H1 (cell line): ENCODE measurements at regions not wholly inside any gene's neighbourhood (a gene's known extent, or its start where the extent isn't known, plus 50 kb on each side); places are given as distances from the start of the nearest gene placed in this dataset.

Source experiments
- CTCF ChIA-PET: fragments of 300-600 bp; sonication (Branson Sonifier 250); formaldehyde crosslinking; loops from one replicate; lab custom pipeline; 2021; ENCODE audit not compliant: partially characterized antibody; lab: Charles Lee
- POLR2A ChIA-PET: fragments of 300-600 bp; sonication (Branson Sonifier 250); formaldehyde crosslinking; loops from one replicate; lab custom pipeline; 2021; ENCODE audit warnings: inconsistent platforms; ENCODE audit not compliant: partially characterized antibody; lab: Charles Lee
- DNase-seq, 2 experiments: peaks; one replicate each; pipeline versions ENCODE4 v3.0.0 to v3.0.0-alpha.2; 2010 to 2022; ENCODE audit warnings: low spot score in 2 of 2, low read depth in 1 of 2, mixed read lengths in 1 of 2
- FAIRE-seq: peaks from 2 replicates; lab custom pipeline; 2011; peaks lifted over from hg19 to GRCh38; lab: Jason Lieb, UNC
- H2AFZ ChIP-seq: 2 replicates; pipeline ENCODE4 v1.8.1; 2012; ENCODE audit warnings: low read length, inconsistent platforms
- H2AK5ac ChIP-seq: 2 replicates; pipeline ENCODE4 v1.6.1; 2013; ENCODE audit warnings: low read depth, low read length
- H2BK120ac ChIP-seq: replicated peaks from 2 replicates; pipeline ENCODE3; 2013; ENCODE audit warnings: low read depth, low read length, inconsistent platforms
- H2BK12ac ChIP-seq: 2 replicates; pipeline ENCODE4 v1.6.1; 2013; ENCODE audit warnings: low read depth, low read length
- H2BK15ac ChIP-seq: 2 replicates; pipeline ENCODE4 v1.6.1; 2013; ENCODE audit warnings: low read length
- H2BK20ac ChIP-seq: 2 replicates; pipeline ENCODE4 v1.6.1; 2013; ENCODE audit warnings: low read length
- H2BK5ac ChIP-seq: 2 replicates; pipeline ENCODE4 v1.6.1; 2013; ENCODE audit warnings: low read depth, low read length
- H3K14ac ChIP-seq: 2 replicates; pipeline ENCODE4 v1.6.1; 2013; ENCODE audit warnings: inconsistent platforms; ENCODE audit not compliant: insufficient read length
- H3K18ac ChIP-seq: 2 replicates; pipeline ENCODE4 v1.6.1; 2013; ENCODE audit warnings: low read length; ENCODE audit errors: extremely low read depth
- H3K23ac ChIP-seq: 2 replicates; pipeline ENCODE4 v1.6.1; 2013; ENCODE audit warnings: inconsistent platforms; ENCODE audit not compliant: insufficient read length
- H3K23me2 ChIP-seq: 2 replicates; pipeline ENCODE4 v1.6.1; 2013; ENCODE audit warnings: low read depth, low read length
- H3K27ac ChIP-seq: 2 replicates; pipeline ENCODE4 v1.6.1; 2011; ENCODE audit warnings: low read depth, low read length, inconsistent platforms
- H3K27me3 ChIP-seq, 4 experiments: replicated peaks in 1 of 4; 1 replicate in 1 of 4; 2 replicates in 3 of 4; pipeline versions ENCODE4 v1.6.1 to v1.8.1; 2011 to 2013; ENCODE audit warnings: low read length in 3 of 4, mild to moderate bottlenecking in 3 of 4, inconsistent platforms in 2 of 4, mixed read lengths in 2 of 4, moderate library complexity in 1 of 4; ENCODE audit not compliant: control insufficient read depth in 3 of 4, insufficient read depth in 3 of 4; ENCODE audit errors: extremely low read depth in 1 of 4
- H3K36me3 ChIP-seq, 4 experiments: 2 replicates each; pipeline versions ENCODE4 v1.6.1 to v1.8.1; 2011 to 2013; ENCODE audit warnings: mild to moderate bottlenecking in 4 of 4, low read length in 3 of 4, moderate library complexity in 2 of 4, control low read depth in 1 of 4, inconsistent platforms in 1 of 4; ENCODE audit not compliant: insufficient read depth in 4 of 4, control insufficient read depth in 2 of 4
- H3K4ac ChIP-seq: replicated peaks from 2 replicates; pipeline ENCODE3; 2013; ENCODE audit warnings: low read length, low read depth, mixed read lengths, inconsistent platforms; ENCODE audit not compliant: insufficient read length
- H3K4me1 ChIP-seq, 4 experiments: replicated peaks in 1 of 4; 1 replicate in 1 of 4; 2 replicates in 3 of 4; pipeline versions ENCODE4 v1.6.1 to v1.8.1; 2011 to 2013; ENCODE audit warnings: low read length in 3 of 4, inconsistent platforms in 2 of 4, mixed read lengths in 1 of 4; ENCODE audit not compliant: insufficient read depth in 4 of 4, control insufficient read depth in 3 of 4
- H3K4me2 ChIP-seq, 2 experiments: 2 replicates each; pipeline versions ENCODE4 v1.6.1 to v1.8.1; 2011 to 2013; ENCODE audit warnings: low read depth in 2 of 2, low read length in 2 of 2, control low read depth in 1 of 2, inconsistent platforms in 1 of 2, mild to moderate bottlenecking in 1 of 2; ENCODE audit not compliant: insufficient read depth in 1 of 2
- H3K4me3 ChIP-seq, 4 experiments: fragments of 200-600, 300-600 bp in 1 of 4; sonication (generic), shearing (Covaris generic), sonication (Bioruptor Twin) in 1 of 4; 2 replicates each; pipeline versions ENCODE4 v1.5.1 to v1.8.1; 2011 to 2016; ENCODE audit warnings: low read length in 4 of 4, low read depth in 3 of 4, control low read depth in 2 of 4, inconsistent platforms in 2 of 4, mild to moderate bottlenecking in 2 of 4, mixed read lengths in 1 of 4, moderate library complexity in 1 of 4; ENCODE audit not compliant: insufficient read depth in 2 of 4; ENCODE audit errors: extremely low read depth in 1 of 4
- H3K56ac ChIP-seq: replicated peaks from 2 replicates; pipeline ENCODE3; 2013; ENCODE audit warnings: low read depth, mild to moderate bottlenecking, mixed read lengths, low read length, inconsistent platforms; ENCODE audit not compliant: insufficient read length
- H3K79me1 ChIP-seq: 2 replicates; pipeline ENCODE4 v1.6.1; 2013; ENCODE audit warnings: low read depth, low read length, control low read depth
- H3K79me2 ChIP-seq, 2 experiments: 2 replicates each; pipeline versions ENCODE4 v1.6.1 to v1.8.1; 2012 to 2013; ENCODE audit warnings: low read length in 2 of 2, mild to moderate bottlenecking in 2 of 2, inconsistent platforms in 1 of 2; ENCODE audit not compliant: insufficient read depth in 2 of 2, control insufficient read depth in 1 of 2
- H3K9ac ChIP-seq, 4 experiments: replicated peaks in 1 of 4; 1 replicate in 1 of 4; 2 replicates in 3 of 4; pipeline versions ENCODE4 v1.6.1 to v1.8.1; 2011 to 2013; ENCODE audit warnings: low read depth in 3 of 4, low read length in 3 of 4, control low read depth in 2 of 4, mild to moderate bottlenecking in 2 of 4, moderate library complexity in 2 of 4, inconsistent platforms in 1 of 4; ENCODE audit errors: extremely low read depth in 1 of 4
- H3K9me3 ChIP-seq, 2 experiments: 2 replicates each; pipeline versions ENCODE4 v1.6.1 to v1.8.1; 2012 to 2013; ENCODE audit warnings: mild to moderate bottlenecking in 2 of 2, moderate library complexity in 2 of 2, control low read depth in 1 of 2, inconsistent platforms in 1 of 2, low read depth in 1 of 2, low read length in 1 of 2, mixed read lengths in 1 of 2; ENCODE audit not compliant: insufficient read depth in 2 of 2
- H4K20me1 ChIP-seq, 2 experiments: replicated peaks in 1 of 2; 2 replicates each; pipeline versions ENCODE3 to v1.8.1; 2011 to 2013; ENCODE audit warnings: inconsistent platforms in 2 of 2, low read length in 2 of 2, mild to moderate bottlenecking in 1 of 2; ENCODE audit not compliant: insufficient read depth in 2 of 2, control insufficient read depth in 1 of 2
- H4K5ac ChIP-seq: 2 replicates; pipeline ENCODE4 v1.6.1; 2013; ENCODE audit warnings: low read length, low read depth, mixed read lengths, inconsistent platforms; ENCODE audit not compliant: insufficient read length
- H4K8ac ChIP-seq: 2 replicates; pipeline ENCODE4 v1.8.0; 2013; ENCODE audit warnings: mild to moderate bottlenecking, moderate library complexity, low read length, inconsistent platforms; ENCODE audit not compliant: insufficient read depth; ENCODE audit errors: extremely low read depth
- H4K91ac ChIP-seq: replicated peaks from 2 replicates; pipeline ENCODE3; 2013; ENCODE audit warnings: low read length, mixed read lengths, inconsistent platforms; ENCODE audit not compliant: insufficient read length
- ATF2 ChIP-seq: IDR thresholded peaks from 2 replicates; pipeline ENCODE4 v1.6.1; 2012; ENCODE audit warnings: low read length, inconsistent platforms
- CREB1 ChIP-seq: IDR thresholded peaks from 2 replicates; pipeline ENCODE4 v1.6.1; 2012; ENCODE audit warnings: inconsistent platforms
- CTCF ChIP-seq, 3 experiments: IDR thresholded peaks; 1 replicate in 2 of 3; 2 replicates in 1 of 3; pipeline versions ENCODE4 v1.5.1 to v1.6.1; 2011; ENCODE audit warnings: low read length in 3 of 3, mild to moderate bottlenecking in 3 of 3, inconsistent platforms in 2 of 3, low read depth in 1 of 3, moderate library complexity in 1 of 3; ENCODE audit not compliant: insufficient read depth in 1 of 3; ENCODE audit errors: control extremely low read depth in 1 of 3
- JUND ChIP-seq: IDR thresholded peaks from 2 replicates; pipeline ENCODE4 v1.6.1; 2011; ENCODE audit warnings: mild to moderate bottlenecking, improper control_type of control experiment, low read length
- POLR2AphosphoS5 ChIP-seq: IDR thresholded peaks from 2 replicates; pipeline ENCODE4 v1.6.1; 2011; ENCODE audit warnings: low read depth, low read length
- SIX5 ChIP-seq: IDR thresholded peaks from 2 replicates; pipeline ENCODE4 v1.6.1; 2011; ENCODE audit warnings: mild to moderate bottlenecking, low read depth, low read length
- SP4 ChIP-seq: IDR thresholded peaks from 2 replicates; pipeline ENCODE4 v1.6.1; 2012; ENCODE audit warnings: low read length, inconsistent platforms
- SRF ChIP-seq: IDR thresholded peaks from 2 replicates; pipeline ENCODE4 v1.6.1; 2011; ENCODE audit warnings: mild to moderate bottlenecking, low read depth, low read length, moderate library complexity
- SUZ12 ChIP-seq: fragments of 200-600 bp; sonication (generic); IDR thresholded peaks from 2 replicates; pipeline ENCODE4 v1.6.1; 2012; ENCODE audit warnings: mild to moderate bottlenecking, inconsistent platforms, low read length, moderate library complexity, mixed read lengths
- TBP ChIP-seq: IDR thresholded peaks from 2 replicates; pipeline ENCODE4 v1.6.1; 2011; ENCODE audit warnings: low read depth, low read length, improper control_type of control experiment
- WGBS, 2 experiments: shearing (Covaris generic) in 1 of 2; methylation state at CpG; one replicate each; pipeline versions ENCODE4 v1.1.6 to v1.1.7; 2013 to 2015; ENCODE audit warnings: low lambda C conversion rate in 2 of 2, mixed read lengths in 2 of 2, inconsistent platforms in 1 of 2, low coverage in 1 of 2, missing lambda C conversion rate in 1 of 2; ENCODE audit not compliant: insufficient replicate concordance in 2 of 2, insufficient coverage in 1 of 2, insufficient read length in 1 of 2; ENCODE audit errors: extremely low coverage in 1 of 2, missing lambda C conversion rate in 1 of 2; 5-methylcytosine and 5-hydroxymethylcytosine counted together

- H3K27ac ChIP-seq = no peak overlapping the region
- no peak for DNase-seq
- no peak overlapping the region for H3K4me3 ChIP-seq
- H4K8ac ChIP-seq = no peak overlapping the region
- H3K4ac ChIP-seq = no peak overlapping the region
- no peak overlapping the region for H3K56ac ChIP-seq
- H3K79me2 ChIP-seq = no peaks in the 10 kb centered on the region
- no peaks in the 10 kb centered on the region for H3K79me1 ChIP-seq
- no peak overlapping the region for H2AK5ac ChIP-seq
- no peak overlapping the region for H2BK12ac ChIP-seq
- H4K20me1 ChIP-seq = no peaks in the 10 kb centered on the region
- no peak overlapping the region for H3K18ac ChIP-seq
- H3K14ac ChIP-seq = no peak overlapping the region
- no peaks in the 10 kb centered on the region for H3K27me3 ChIP-seq
- CTCF ChIA-PET = interaction anchor here (0.9 to 2.1 kb wide), 3 partner anchors 10 to 100 kb away, joined by 3 to 9 read pairs (median 4); no protein-coding TSS in a partner anchor
- H3K4me2 ChIP-seq = no peak overlapping the region
- no peaks in the 10 kb centered on the region for H3K23me2 ChIP-seq
- H4K91ac ChIP-seq = no peak overlapping the region
- no peak overlapping the region for H2BK15ac ChIP-seq
- H2BK20ac ChIP-seq = no peak overlapping the region
- WGBS, 2 experiments = 93% methylated on average over 3 of the region's 3 CpGs; no CpG with 5 or more reads in 1 of the 2 experiments
- H3K9ac ChIP-seq = no peak overlapping the region
- no peaks in the 10 kb centered on the region for H3K9me3 ChIP-seq
- no peak overlapping the region for H2BK5ac ChIP-seq
- H3K36me3 ChIP-seq = no peaks in the 10 kb centered on the region
- TF ChIP-seq POLR2AphosphoS5 (no peak), ATF2 (no peak), SP4 (no peak), SIX5 (no peak), JUND (no peak), SUZ12 (no peak), SRF (no peak), TBP (no peak), CREB1 (no peak), CTCF (IDR thresholded peaks at IDR 0.05; ENCODE audit: control extremely low read depth in 1 of 3, insufficient read depth in 1 of 3, low read depth in 1 of 3, low read length in 3 of 3) (no peak)
- FAIRE-seq = no peak
- POLR2A ChIA-PET = interaction anchor here (1.3 kb wide), 1 partner anchor 7 kb away, joined by 5 read pairs; no protein-coding TSS in a partner anchor
- H3K4me1 ChIP-seq = no peaks in the 10 kb centered on the region
- no peak overlapping the region for H2BK120ac ChIP-seq
- no peak overlapping the region for H4K5ac ChIP-seq
- H3K23ac ChIP-seq = no peak overlapping the region
- H2AFZ ChIP-seq = no peak overlapping the region
These were observed 107.1 kb downstream of the EBLN1 start for GRCh38 chr10:22110761-22111160.
